Panc1 (cell line): ENCODE measurements at regions not wholly inside any gene's neighbourhood (a gene's known extent, or its start where the extent isn't known, plus 50 kb on each side); places are given as distances from the start of the nearest gene placed in this dataset.

Experiments used
- ATAC-seq: fragments of 200-7000 bp; cut with Tn5 transposase; 2 replicates; pipeline ENCODE4 v1.9.1; 2020; ENCODE audit warnings: mild to moderate bottlenecking, moderate library complexity
- BruUV-seq: library from RNA; stranded (reverse); fragments of 400-500 nt; replicated peaks from 2 replicates; lab custom pipeline; 2021; lab: Mats Ljungman, UMichigan
- CTCF ChIA-PET: fragments of 300-600 bp; sonication (Branson Sonifier 250); formaldehyde crosslinking; loops from one replicate; lab custom pipeline; 2022; ENCODE audit warnings: antibody characterized with exemption; lab: Charles Lee
- POLR2A ChIA-PET: fragments of 300-600 bp; sonication (Branson Sonifier 250); formaldehyde crosslinking; loops from one replicate; lab custom pipeline; 2022; ENCODE audit warnings: antibody characterized with exemption; lab: Charles Lee
- DNase-seq: peaks from one replicate; pipeline ENCODE4 v3.0.0-alpha.2; 2010; ENCODE audit warnings: low read depth, low spot score
- H3K27ac ChIP-seq: 2 replicates; pipeline ENCODE4 v1.5.1; 2011; ENCODE audit warnings: mild to moderate bottlenecking, low read length, inconsistent platforms
- H3K27me3 ChIP-seq: fragments of 200-500 bp; sonication (Bioruptor generic); 2 replicates; pipeline ENCODE4 v1.6.0; 2014; ENCODE audit warnings: low read length, inconsistent platforms; ENCODE audit not compliant: control insufficient read depth, insufficient read depth
- H3K36me3 ChIP-seq: fragments of 200-500 bp; sonication (Bioruptor generic); 2 replicates; pipeline ENCODE4 v1.5.1; 2014; ENCODE audit warnings: inconsistent platforms, mild to moderate bottlenecking, low read length, moderate library complexity; ENCODE audit not compliant: control insufficient read depth, insufficient read depth
- H3K4me1 ChIP-seq: 2 replicates; pipeline ENCODE4 v1.5.1; 2011; ENCODE audit warnings: inconsistent platforms, mild to moderate bottlenecking, low read length, moderate library complexity; ENCODE audit not compliant: control insufficient read depth, insufficient read depth
- H3K4me3 ChIP-seq, 2 experiments: 2 replicates each; pipeline ENCODE4 v1.5.1; 2011 to 2012; ENCODE audit warnings: low read depth in 2 of 2, low read length in 2 of 2, mild to moderate bottlenecking in 2 of 2, inconsistent platforms in 1 of 2, moderate library complexity in 1 of 2
- H3K9me3 ChIP-seq: fragments of 200-500 bp; sonication (Bioruptor generic); 2 replicates; pipeline ENCODE4 v1.5.1; 2014; ENCODE audit warnings: low read depth, mild to moderate bottlenecking, inconsistent platforms, low read length, moderate library complexity; ENCODE audit not compliant: control insufficient read depth, insufficient read depth
- POLR2AphosphoS5 ChIP-seq: IDR thresholded peaks from 2 replicates; pipeline ENCODE4 v1.6.1; 2012; ENCODE audit warnings: mild to moderate bottlenecking, low read depth, low read length, moderate library complexity
- SIN3A ChIP-seq: IDR thresholded peaks from 2 replicates; pipeline ENCODE4 v1.6.1; 2012; ENCODE audit warnings: low read depth, mild to moderate bottlenecking, low read length, moderate library complexity, borderline replicate concordance; ENCODE audit not compliant: insufficient read depth
- TCF7L2 ChIP-seq: IDR thresholded peaks from 2 replicates; pipeline ENCODE4 v1.6.1; 2011; ENCODE audit warnings: mild to moderate bottlenecking, low read depth, low read length, inconsistent platforms
- in situ Hi-C: cut with HindIII; loops from 2 replicates; pipeline ENCODE4 v1.10.0; 2016; ENCODE audit warnings: low sequenced_read_pairs, low pct_unique_long_range_greater_than_20kb
- intact Hi-C: fragments of 100-400 bp; cut with micrococcal nuclease; formaldehyde crosslinking; loops from one replicate; pipeline ENCODE4 v1.10.0; 2022; ENCODE audit not compliant: unreplicated experiment
- TF ChIP-seq, protein P1 (sequence below), 2 experiments: IDR thresholded peaks; 2 replicates each; pipeline ENCODE4 v1.6.1; 2011 to 2012; ENCODE audit warnings: low read depth in 2 of 2, control low read depth in 1 of 2, low read length in 1 of 2, mild to moderate bottlenecking in 1 of 2, moderate library complexity in 1 of 2; ENCODE audit not compliant: insufficient read depth in 1 of 2
- TF ChIP-seq, protein P2 (sequence below): fragments of 450-650 bp; IDR thresholded peaks from 2 replicates; pipeline ENCODE4 v1.5.1; 2017; ENCODE audit warnings: mild to moderate bottlenecking

- intact Hi-C loops: no loop called here
- Histone ChIP-seq H3K27ac (no peak overlapping the region), H3K9me3 (no peaks in the 10 kb centered on the region), H3K36me3 (no peaks in the 10 kb centered on the region), H3K4me3 (no peak overlapping the region), H3K4me1 (no peaks in the 10 kb centered on the region), H3K27me3 (no peaks in the 10 kb centered on the region)
- no TSS peak for BruUV-seq
- in situ Hi-C loops: no loop called here
- ATAC-seq: no peak
- POLR2A ChIA-PET: no interaction called here
- TF ChIP-seq, protein P1, sequence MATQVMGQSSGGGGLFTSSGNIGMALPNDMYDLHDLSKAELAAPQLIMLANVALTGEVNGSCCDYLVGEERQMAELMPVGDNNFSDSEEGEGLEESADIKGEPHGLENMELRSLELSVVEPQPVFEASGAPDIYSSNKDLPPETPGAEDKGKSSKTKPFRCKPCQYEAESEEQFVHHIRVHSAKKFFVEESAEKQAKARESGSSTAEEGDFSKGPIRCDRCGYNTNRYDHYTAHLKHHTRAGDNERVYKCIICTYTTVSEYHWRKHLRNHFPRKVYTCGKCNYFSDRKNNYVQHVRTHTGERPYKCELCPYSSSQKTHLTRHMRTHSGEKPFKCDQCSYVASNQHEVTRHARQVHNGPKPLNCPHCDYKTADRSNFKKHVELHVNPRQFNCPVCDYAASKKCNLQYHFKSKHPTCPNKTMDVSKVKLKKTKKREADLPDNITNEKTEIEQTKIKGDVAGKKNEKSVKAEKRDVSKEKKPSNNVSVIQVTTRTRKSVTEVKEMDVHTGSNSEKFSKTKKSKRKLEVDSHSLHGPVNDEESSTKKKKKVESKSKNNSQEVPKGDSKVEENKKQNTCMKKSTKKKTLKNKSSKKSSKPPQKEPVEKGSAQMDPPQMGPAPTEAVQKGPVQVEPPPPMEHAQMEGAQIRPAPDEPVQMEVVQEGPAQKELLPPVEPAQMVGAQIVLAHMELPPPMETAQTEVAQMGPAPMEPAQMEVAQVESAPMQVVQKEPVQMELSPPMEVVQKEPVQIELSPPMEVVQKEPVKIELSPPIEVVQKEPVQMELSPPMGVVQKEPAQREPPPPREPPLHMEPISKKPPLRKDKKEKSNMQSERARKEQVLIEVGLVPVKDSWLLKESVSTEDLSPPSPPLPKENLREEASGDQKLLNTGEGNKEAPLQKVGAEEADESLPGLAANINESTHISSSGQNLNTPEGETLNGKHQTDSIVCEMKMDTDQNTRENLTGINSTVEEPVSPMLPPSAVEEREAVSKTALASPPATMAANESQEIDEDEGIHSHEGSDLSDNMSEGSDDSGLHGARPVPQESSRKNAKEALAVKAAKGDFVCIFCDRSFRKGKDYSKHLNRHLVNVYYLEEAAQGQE (IDR thresholded peaks at IDR 0.05; ENCODE audit: insufficient read depth in 1 of 2, low read depth in 2 of 2, low read length in 1 of 2): no peak
- TF ChIP-seq, protein P2, sequence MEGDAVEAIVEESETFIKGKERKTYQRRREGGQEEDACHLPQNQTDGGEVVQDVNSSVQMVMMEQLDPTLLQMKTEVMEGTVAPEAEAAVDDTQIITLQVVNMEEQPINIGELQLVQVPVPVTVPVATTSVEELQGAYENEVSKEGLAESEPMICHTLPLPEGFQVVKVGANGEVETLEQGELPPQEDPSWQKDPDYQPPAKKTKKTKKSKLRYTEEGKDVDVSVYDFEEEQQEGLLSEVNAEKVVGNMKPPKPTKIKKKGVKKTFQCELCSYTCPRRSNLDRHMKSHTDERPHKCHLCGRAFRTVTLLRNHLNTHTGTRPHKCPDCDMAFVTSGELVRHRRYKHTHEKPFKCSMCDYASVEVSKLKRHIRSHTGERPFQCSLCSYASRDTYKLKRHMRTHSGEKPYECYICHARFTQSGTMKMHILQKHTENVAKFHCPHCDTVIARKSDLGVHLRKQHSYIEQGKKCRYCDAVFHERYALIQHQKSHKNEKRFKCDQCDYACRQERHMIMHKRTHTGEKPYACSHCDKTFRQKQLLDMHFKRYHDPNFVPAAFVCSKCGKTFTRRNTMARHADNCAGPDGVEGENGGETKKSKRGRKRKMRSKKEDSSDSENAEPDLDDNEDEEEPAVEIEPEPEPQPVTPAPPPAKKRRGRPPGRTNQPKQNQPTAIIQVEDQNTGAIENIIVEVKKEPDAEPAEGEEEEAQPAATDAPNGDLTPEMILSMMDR: no peak
- TF ChIP-seq SIN3A (no peak), TCF7L2 (no peak), POLR2AphosphoS5 (no peak)
- CTCF ChIA-PET: no interaction called here
- DNase-seq: no peak
Observed at GRCh38 chr18:2144811-2145210, 426.5 kb downstream of the METTL4 start.

DNA sequence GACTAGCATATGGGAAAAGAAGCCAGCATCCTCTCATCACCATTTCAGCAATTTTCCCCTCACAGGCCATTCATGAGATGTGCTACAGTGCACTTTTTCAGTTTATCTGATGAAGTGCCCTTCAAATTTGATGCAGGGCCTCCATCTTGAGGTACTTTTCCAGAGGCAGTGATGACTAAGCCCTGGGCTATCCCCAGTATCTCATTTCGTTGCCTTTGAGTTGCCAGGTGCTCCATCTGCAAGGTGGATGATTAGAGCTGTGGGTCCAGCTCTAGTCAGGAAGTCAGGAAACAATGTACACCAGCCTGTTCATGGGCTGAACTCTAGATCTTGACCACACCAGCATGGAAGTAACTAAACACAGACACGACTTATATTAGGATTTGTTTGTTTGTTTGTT is 425.2 kb downstream of the METTL4 start:
- no TSS peak for BruUV-seq
- TF ChIP-seq TCF7L2 (no peak), SIN3A (no peak), POLR2AphosphoS5 (no peak)
- TF ChIP-seq, protein P2: no peak
- TF ChIP-seq, protein P1 (IDR thresholded peaks at IDR 0.05; ENCODE audit: insufficient read depth in 1 of 2, low read depth in 2 of 2, low read length in 1 of 2): no peak
- DNase-seq (no peak), ATAC-seq (no peak)
- ChIA-PET POLR2A (no interaction called here), CTCF (no interaction called here)
- Histone ChIP-seq H3K27ac (no peak overlapping the region), H3K27me3 (no peaks in the 10 kb centered on the region), H3K4me1 (no peaks in the 10 kb centered on the region), H3K36me3 (no peaks in the 10 kb centered on the region), H3K9me3 (no peaks in the 10 kb centered on the region), H3K4me3 (no peak overlapping the region)
- intact Hi-C loops (no loop called here), in situ Hi-C loops (no loop called here)
